ENCODE measurements at regions not wholly inside any gene's neighbourhood (a gene's known extent, or its start where the extent isn't known, plus 50 kb on each side); places are given as distances from the start of the nearest gene placed in this dataset.

DNA sequence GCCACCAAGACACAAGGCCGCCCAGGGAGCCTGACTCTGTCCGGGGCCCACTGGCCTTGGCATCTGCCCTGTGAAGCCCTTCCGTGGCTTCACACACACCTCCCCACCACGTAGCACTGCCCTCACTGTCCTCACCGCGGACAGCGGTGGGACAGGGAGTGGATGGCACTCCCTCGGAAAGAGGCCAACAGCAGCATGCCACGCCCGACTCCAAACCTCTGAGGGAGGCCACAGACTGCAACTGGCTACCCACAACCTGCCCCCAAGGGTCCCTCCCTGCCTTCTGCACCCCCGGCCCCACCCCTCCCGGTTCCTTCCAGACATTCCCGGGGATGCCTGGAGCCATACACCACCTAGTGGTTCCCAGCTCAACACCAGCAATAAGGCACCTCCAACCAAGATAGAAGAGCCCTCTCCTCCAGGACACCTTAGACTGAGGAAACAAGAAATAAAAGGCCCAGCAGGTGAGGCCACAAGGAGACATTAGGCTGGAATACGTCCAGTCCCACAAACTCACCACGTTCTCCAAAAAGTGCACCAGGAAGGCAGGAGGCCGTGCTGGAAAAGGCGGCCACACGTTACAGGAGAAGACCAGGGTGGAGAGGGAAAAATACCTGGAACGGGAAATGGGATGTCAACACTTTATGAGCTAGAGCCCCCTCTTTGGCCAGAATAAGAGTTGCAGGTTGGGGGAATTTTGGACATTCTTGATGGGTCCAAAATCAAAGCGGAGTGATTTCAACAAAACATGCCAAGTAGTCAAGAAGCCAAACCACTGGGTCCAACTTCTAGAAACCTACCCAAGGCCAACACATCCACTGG is 310.0 kb downstream of the SOX9 start:
- DNase-seq, result no peak
- H3K27ac ChIP-seq (ENCODE audit: low read length), result no peak overlapping the region
- no peaks in the 10 kb centered on the region for H3K4me1 ChIP-seq (ENCODE audit: low read length)
- no peak overlapping the region for H3K4me2 ChIP-seq (ENCODE audit: low read depth, low read length)
- no peak overlapping the region for H3K4me3 ChIP-seq (ENCODE audit: low read length)
- no peaks in the 10 kb centered on the region for H3F3A ChIP-seq (ENCODE audit: insufficient read depth, low read length)
- no peaks in the 10 kb centered on the region for H3K9me3 ChIP-seq (replicated peaks; ENCODE audit: insufficient read depth, low read length)
- peaks cover 97% of the 10 kb centered on the region for H3K79me2 ChIP-seq (ENCODE audit: low read length)
- no peaks in the 10 kb centered on the region for H3K36me3 ChIP-seq (replicated peaks; ENCODE audit: insufficient read depth, low read length)
- no peaks in the 10 kb centered on the region for H3K27me3 ChIP-seq (replicated peaks; ENCODE audit: insufficient read depth, low read length)
- no peak overlapping the region for H2AFZ ChIP-seq (ENCODE audit: low read length)
- peaks cover 3% of the 10 kb centered on the region; the same call in 1 of the 2 replicates for H4K20me1 ChIP-seq (ENCODE audit: insufficient read depth, low read length)
- TF ChIP-seq EZH2phosphoT487 (IDR thresholded peaks at IDR 0.05; ENCODE audit: low read length) (no peak), EZH2 (optimal IDR thresholded peaks at IDR 0.05; ENCODE audit: low read depth, low read length) (no peak)
- TF ChIP-seq, protein P1, sequence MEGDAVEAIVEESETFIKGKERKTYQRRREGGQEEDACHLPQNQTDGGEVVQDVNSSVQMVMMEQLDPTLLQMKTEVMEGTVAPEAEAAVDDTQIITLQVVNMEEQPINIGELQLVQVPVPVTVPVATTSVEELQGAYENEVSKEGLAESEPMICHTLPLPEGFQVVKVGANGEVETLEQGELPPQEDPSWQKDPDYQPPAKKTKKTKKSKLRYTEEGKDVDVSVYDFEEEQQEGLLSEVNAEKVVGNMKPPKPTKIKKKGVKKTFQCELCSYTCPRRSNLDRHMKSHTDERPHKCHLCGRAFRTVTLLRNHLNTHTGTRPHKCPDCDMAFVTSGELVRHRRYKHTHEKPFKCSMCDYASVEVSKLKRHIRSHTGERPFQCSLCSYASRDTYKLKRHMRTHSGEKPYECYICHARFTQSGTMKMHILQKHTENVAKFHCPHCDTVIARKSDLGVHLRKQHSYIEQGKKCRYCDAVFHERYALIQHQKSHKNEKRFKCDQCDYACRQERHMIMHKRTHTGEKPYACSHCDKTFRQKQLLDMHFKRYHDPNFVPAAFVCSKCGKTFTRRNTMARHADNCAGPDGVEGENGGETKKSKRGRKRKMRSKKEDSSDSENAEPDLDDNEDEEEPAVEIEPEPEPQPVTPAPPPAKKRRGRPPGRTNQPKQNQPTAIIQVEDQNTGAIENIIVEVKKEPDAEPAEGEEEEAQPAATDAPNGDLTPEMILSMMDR (IDR thresholded peaks at IDR 0.05; ENCODE audit: low read length), result no peak; the same call in 1 of the 2 replicates
- no peak overlapping the region for H3K9ac ChIP-seq (ENCODE audit: low read length)
- no peaks in the 10 kb centered on the region for H3K9me2 ChIP-seq (replicated peaks; ENCODE audit: insufficient read depth, low read length)

DNA sequence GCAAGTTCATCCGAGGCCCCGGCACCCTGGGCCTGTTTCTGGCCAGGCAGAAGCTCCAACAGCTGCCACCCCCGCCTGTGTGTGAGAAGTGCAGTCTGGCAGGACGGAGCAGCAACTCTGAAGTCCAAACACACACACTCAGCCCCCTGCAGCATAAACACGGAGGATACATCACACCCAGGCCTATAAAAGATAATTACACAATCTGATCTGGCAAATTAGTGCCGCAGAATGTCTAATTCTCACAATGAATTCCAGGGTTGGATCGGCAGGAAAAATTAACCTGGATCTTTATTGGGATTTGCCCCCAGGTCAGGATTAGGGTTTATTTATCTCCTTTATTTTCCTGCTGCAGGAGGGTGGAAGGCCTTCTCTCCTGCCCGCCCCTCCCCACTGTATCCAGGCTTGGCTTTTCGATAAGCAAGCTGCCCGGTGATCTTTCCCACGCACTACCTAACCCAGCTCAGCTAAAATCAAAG is 311.4 kb downstream of the SOX9 start:
- no peak overlapping the region for H3K9ac ChIP-seq (ENCODE audit: low read length)

DNA sequence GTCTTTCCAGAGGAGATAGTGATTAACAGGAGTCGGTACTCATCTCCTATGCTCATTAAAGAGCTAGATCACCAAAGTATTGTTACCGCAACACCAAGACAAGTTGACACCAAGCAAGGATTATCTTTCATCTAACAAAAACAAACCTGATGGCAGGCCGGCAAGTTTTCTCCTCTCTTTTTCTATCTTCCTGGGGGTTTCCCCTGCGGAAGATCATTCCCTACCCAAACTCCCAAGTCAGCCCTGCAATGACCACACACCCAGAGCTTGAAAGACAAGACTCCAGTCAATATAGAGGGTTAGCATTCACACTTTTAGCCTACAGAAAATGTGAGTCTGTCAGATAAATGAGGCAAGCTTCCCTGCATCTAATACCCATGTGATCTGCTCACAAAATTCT is 312.1 kb downstream of the SOX9 start:
- no peak for DNase-seq
- Histone ChIP-seq H3K9me2 (replicated peaks; ENCODE audit: insufficient read depth, low read length) (no peaks in the 10 kb centered on the region), H3K4me2 (ENCODE audit: low read depth, low read length) (no peak overlapping the region), H2AFZ (ENCODE audit: low read length) (no peak overlapping the region), H3K9ac (ENCODE audit: low read length) (no peak overlapping the region), H3K9me3 (replicated peaks; ENCODE audit: insufficient read depth, low read length) (no peaks in the 10 kb centered on the region), H3K36me3 (replicated peaks; ENCODE audit: insufficient read depth, low read length) (no peaks in the 10 kb centered on the region), H3K79me2 (ENCODE audit: low read length) (peaks cover 98% of the 10 kb centered on the region), H3F3A (ENCODE audit: insufficient read depth, low read length) (no peaks in the 10 kb centered on the region), H4K20me1 (ENCODE audit: insufficient read depth, low read length) (peaks cover 5% of the 10 kb centered on the region; the same call in 1 of the 2 replicates), H3K4me3 (ENCODE audit: low read length) (no peak overlapping the region), H3K27me3 (replicated peaks; ENCODE audit: insufficient read depth, low read length) (no peaks in the 10 kb centered on the region), H3K4me1 (ENCODE audit: low read length) (no peaks in the 10 kb centered on the region), H3K27ac (ENCODE audit: low read length) (no peak overlapping the region)
- TF ChIP-seq EZH2phosphoT487 (IDR thresholded peaks at IDR 0.05; ENCODE audit: low read length) (no peak), EZH2 (optimal IDR thresholded peaks at IDR 0.05; ENCODE audit: low read depth, low read length) (no peak)
- TF ChIP-seq, protein P1 (IDR thresholded peaks at IDR 0.05; ENCODE audit: low read length), result no peak

More for the DNA sequence above, 311.4 kb downstream of the SOX9 start:
- peaks cover 3% of the 10 kb centered on the region; the same call in 1 of the 2 replicates for H4K20me1 ChIP-seq (ENCODE audit: insufficient read depth, low read length)
- no peaks in the 10 kb centered on the region for H3K4me1 ChIP-seq (ENCODE audit: low read length)
- H3K27me3 ChIP-seq (replicated peaks; ENCODE audit: insufficient read depth, low read length), result no peaks in the 10 kb centered on the region
- H3K4me3 ChIP-seq (ENCODE audit: low read length), result no peak overlapping the region
- no peak overlapping the region for H3K4me2 ChIP-seq (ENCODE audit: low read depth, low read length)
- no peaks in the 10 kb centered on the region for H3F3A ChIP-seq (ENCODE audit: insufficient read depth, low read length)
- no peak overlapping the region for H3K27ac ChIP-seq (ENCODE audit: low read length)
- no peaks in the 10 kb centered on the region for H3K36me3 ChIP-seq (replicated peaks; ENCODE audit: insufficient read depth, low read length)
- no peaks in the 10 kb centered on the region for H3K9me3 ChIP-seq (replicated peaks; ENCODE audit: insufficient read depth, low read length)
- no peaks in the 10 kb centered on the region for H3K9me2 ChIP-seq (replicated peaks; ENCODE audit: insufficient read depth, low read length)
- H2AFZ ChIP-seq (ENCODE audit: low read length), result no peak overlapping the region
- DNase-seq, result no peak
- H3K79me2 ChIP-seq (ENCODE audit: low read length), result peaks cover 98% of the 10 kb centered on the region
- no peak for TF ChIP-seq EZH2 (optimal IDR thresholded peaks at IDR 0.05; ENCODE audit: low read depth, low read length)
- no peak for TF ChIP-seq EZH2phosphoT487 (IDR thresholded peaks at IDR 0.05; ENCODE audit: low read length)
- TF ChIP-seq, protein P1 (IDR thresholded peaks at IDR 0.05; ENCODE audit: low read length), result no peak
